Gastrocnemius medialis (tissue), 4 donors: ENCODE measurements at regions not wholly inside any gene's neighbourhood (a gene's known extent, or its start where the extent isn't known, plus 50 kb on each side); places are given as distances from the start of the nearest gene placed in this dataset.

Experiments used
- ATAC-seq, 2 donors: fragments of 150-250 bp; one replicate each; pipeline ENCODE4 v1.9.1; 2016
- DNase-seq, 2 donors: peaks; one replicate each; pipeline ENCODE4 v3.0.0-alpha.2; 2019
- H3K27ac ChIP-seq, 4 donors: fragments of 200-600 bp; sonication (generic); 1 replicate in 1 of 4; 2 replicates in 3 of 4; pipeline ENCODE4 v1.5.1; 2016 to 2018; ENCODE audit warnings: mild to moderate bottlenecking in 2 of 4, moderate library complexity in 1 of 4
- H3K27me3 ChIP-seq, 3 donors: fragments of 200-600 bp; sonication (generic) in 2 of 3; 1 replicate in 1 of 3; 2 replicates in 2 of 3; pipeline versions ENCODE4 v1.5.1 to v1.6.0; 2016 to 2019; ENCODE audit warnings: mild to moderate bottlenecking in 1 of 3, moderate library complexity in 1 of 3
- H3K36me3 ChIP-seq, 2 donors: fragments of 200-600 bp; sonication (generic) in 1 of 2; one replicate each; pipeline ENCODE4 v1.5.1; 2017 to 2018
- H3K4me1 ChIP-seq, 2 donors: fragments of 200-600 bp; sonication (generic) in 1 of 2; one replicate each; pipeline ENCODE4 v1.5.1; 2016 to 2017; ENCODE audit warnings: mild to moderate bottlenecking in 2 of 2
- H3K4me3 ChIP-seq, 4 donors: fragments of 200-600 bp; sonication (generic) in 3 of 4; 1 replicate in 1 of 4; 2 replicates in 3 of 4; pipeline ENCODE4 v1.5.1; 2016 to 2019; ENCODE audit warnings: mild to moderate bottlenecking in 2 of 4
- H3K9me3 ChIP-seq, 3 donors: fragments of 200-600 bp; sonication (generic) in 2 of 3; 1 replicate in 1 of 3; 2 replicates in 2 of 3; pipeline ENCODE4 v1.5.1; 2016 to 2019
- CTCF ChIP-seq, 5 experiments: fragments of 450-650 bp in 3 of 5; fragments of 200-600 bp in 2 of 5; sonication (generic) in 2 of 5; IDR thresholded peaks in 4 of 5; conservative IDR thresholded peaks in 1 of 5; 1 replicate in 4 of 5; 2 replicates in 1 of 5; pipeline ENCODE4 v1.5.1; 2016 to 2019; ENCODE audit warnings: antibody characterized with exemption in 5 of 5, mild to moderate bottlenecking in 3 of 5, moderate library complexity in 3 of 5
- POLR2A ChIP-seq, 2 donors: fragments of 450-650 bp; IDR thresholded peaks; one replicate each; pipeline ENCODE4 v1.6.1; 2017; ENCODE audit warnings: antibody characterized with exemption in 2 of 2, mild to moderate bottlenecking in 2 of 2, moderate library complexity in 2 of 2
- in situ Hi-C, 4 donors: fragments of 200-750 bp; cut with MboI; loops; one replicate each; pipeline versions ENCODE4 v1.15.0 to v1.8.0; 2017; ENCODE audit warnings: low sequenced_read_pairs in 4 of 4
- intact Hi-C: fragments of 100-400 bp; cut with DNase I; formaldehyde crosslinking; loops from one replicate; pipeline ENCODE4 v1.15.1; 2023; ENCODE audit warnings: low total_unique reads

GRCh38 chr10:20726381-20726780 is 170.7 kb downstream of the NEBL start:
- H3K4me3 ChIP-seq = no peak overlapping the region
- ATAC-seq = no peak
- H3K9me3 ChIP-seq = no peaks in the 10 kb centered on the region
- H3K4me1 ChIP-seq = no peaks in the 10 kb centered on the region
- H3K27ac ChIP-seq = no peak overlapping the region
- no peaks in the 10 kb centered on the region for H3K27me3 ChIP-seq
- no peak for TF ChIP-seq POLR2A (IDR thresholded peaks at IDR 0.05)
- intact Hi-C loops (no loop called here), in situ Hi-C loops (no loop called here)
- no peaks in the 10 kb centered on the region for H3K36me3 ChIP-seq
- DNase-seq = no peak

GRCh38 chr10:20714979-20715378 is 182.1 kb downstream of the NEBL start:
- ATAC-seq = no peak

GRCh38 chr10:20714518-20714917 is 182.6 kb downstream of the NEBL start:
- no peak overlapping the region for H3K27ac ChIP-seq

More at GRCh38 chr10:20714979-20715378, 182.1 kb downstream of the NEBL start:
- in situ Hi-C loops = no loop called here
- Histone ChIP-seq H3K9me3 (no peaks in the 10 kb centered on the region), H3K4me1 (no peaks in the 10 kb centered on the region), H3K36me3 (no peaks in the 10 kb centered on the region), H3K27ac (no peak overlapping the region), H3K4me3 (no peak overlapping the region), H3K27me3 (no peaks in the 10 kb centered on the region)
- no peak for DNase-seq
- no peak for TF ChIP-seq POLR2A (IDR thresholded peaks at IDR 0.05)
- no peak for TF ChIP-seq CTCF (IDR thresholded peaks at IDR 0.05 in 4 of 5, conservative IDR thresholded peaks at IDR 0.05 in 1 of 5)
- intact Hi-C loops = no loop called here

GRCh38 chr10:20713420-20713819 is 183.7 kb downstream of the NEBL start:
- Histone ChIP-seq H3K9me3 (no peaks in the 10 kb centered on the region), H3K27me3 (no peaks in the 10 kb centered on the region), H3K4me3 (no peak overlapping the region), H3K4me1 (no peaks in the 10 kb centered on the region), H3K27ac (no peak overlapping the region), H3K36me3 (no peaks in the 10 kb centered on the region)
- ATAC-seq (no peak), DNase-seq (no peak)
- TF ChIP-seq CTCF (IDR thresholded peaks at IDR 0.05 in 4 of 5, conservative IDR thresholded peaks at IDR 0.05 in 1 of 5) = no peak
- no peak for TF ChIP-seq POLR2A (IDR thresholded peaks at IDR 0.05)
- in situ Hi-C loops = no loop called here
- intact Hi-C loops = no loop called here

More at GRCh38 chr10:20714518-20714917, 182.6 kb downstream of the NEBL start:
- Histone ChIP-seq H3K9me3 (no peaks in the 10 kb centered on the region), H3K4me1 (no peaks in the 10 kb centered on the region), H3K4me3 (no peak overlapping the region), H3K27me3 (no peaks in the 10 kb centered on the region), H3K36me3 (no peaks in the 10 kb centered on the region)
- no peak for DNase-seq
- TF ChIP-seq CTCF (IDR thresholded peaks at IDR 0.05 in 4 of 5, conservative IDR thresholded peaks at IDR 0.05 in 1 of 5) (no peak), POLR2A (IDR thresholded peaks at IDR 0.05) (no peak)
- ATAC-seq = no peak
- intact Hi-C loops = no loop called here
- in situ Hi-C loops = no loop called here

- H3K4me1 ChIP-seq = no peaks in the 10 kb centered on the region
- no peaks in the 10 kb centered on the region for H3K36me3 ChIP-seq
- ATAC-seq (no peak), DNase-seq (no peak)
- TF ChIP-seq POLR2A (IDR thresholded peaks at IDR 0.05) (no peak), CTCF (IDR thresholded peaks at IDR 0.05 in 4 of 5, conservative IDR thresholded peaks at IDR 0.05 in 1 of 5) (no peak)
- intact Hi-C loops = no loop called here
- in situ Hi-C loops = no loop called here
- H3K27ac ChIP-seq = no peak overlapping the region
- H3K4me3 ChIP-seq = no peak overlapping the region
- no peaks in the 10 kb centered on the region for H3K27me3 ChIP-seq
- no peaks in the 10 kb centered on the region for H3K9me3 ChIP-seq
These were observed 184.3 kb downstream of the NEBL start for GRCh38 chr10:20712774-20713173.
